GM12891 (cell line): ENCODE measurements at regions not wholly inside any gene's neighbourhood (a gene's known extent, or its start where the extent isn't known, plus 50 kb on each side); places are given as distances from the start of the nearest gene placed in this dataset.

Experiments used
- PAX5 ChIP-seq: IDR thresholded peaks from 2 replicates; pipeline ENCODE4 v1.6.1; 2011; ENCODE audit warnings: low read length, moderate library complexity, mild to moderate bottlenecking; ENCODE audit not compliant: insufficient read depth, severe bottlenecking
- POLR2A ChIP-seq: IDR thresholded peaks from 2 replicates; pipeline ENCODE4 v1.6.1; 2011; ENCODE audit warnings: low read depth, low read length, control low read depth
- POLR2AphosphoS5 ChIP-seq: IDR thresholded peaks from 2 replicates; pipeline ENCODE4 v1.6.1; 2011; ENCODE audit warnings: low read depth, low read length, control low read depth
- TAF1 ChIP-seq: IDR thresholded peaks from 2 replicates; pipeline ENCODE4 v1.6.1; 2011; ENCODE audit warnings: low read depth, low read length, control low read depth

DNA sequence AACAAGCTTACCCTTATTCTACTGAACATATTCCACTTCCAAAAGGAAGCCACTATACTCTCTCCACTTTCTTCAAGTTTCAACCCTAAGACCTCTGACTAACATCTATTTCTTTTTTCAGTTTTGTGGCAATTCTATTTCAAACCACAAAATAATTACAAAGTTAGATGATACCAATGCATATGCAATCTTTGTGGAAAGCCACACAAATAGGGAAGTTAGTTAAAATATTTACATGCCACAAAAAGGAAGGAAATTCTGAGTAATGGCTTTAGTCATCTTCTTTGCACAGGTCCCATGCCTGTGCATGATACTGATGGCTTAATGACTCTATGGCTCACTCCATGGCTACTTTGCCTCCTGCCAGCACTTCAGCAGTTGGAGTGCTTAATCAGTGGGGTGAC is 57.0 kb upstream of the MCTP2 start:
- TF ChIP-seq TAF1 (no peak), PAX5 (no peak), POLR2AphosphoS5 (no peak), POLR2A (no peak)
